C4-2B (cell line): ENCODE measurements at regions not wholly inside any gene's neighbourhood (a gene's known extent, or its start where the extent isn't known, plus 50 kb on each side); places are given as distances from the start of the nearest gene placed in this dataset.

Source experiments
- CTCF ChIP-seq: fragments of 450-650 bp; conservative IDR thresholded peaks from 2 replicates; pipeline ENCODE4 v1.5.1; 2017; ENCODE audit warnings: mild to moderate bottlenecking
- ZFX ChIP-seq: fragments of 450-650 bp; IDR thresholded peaks from 2 replicates; pipeline ENCODE4 v1.6.1; 2017

- TF ChIP-seq CTCF (no peak), ZFX (no peak)
These were observed 138.2 kb downstream of the QDPR start for GRCh38 chr4:17373666-17374065.
